AG04449 (cell line): ENCODE measurements at regions not wholly inside any gene's neighbourhood (a gene's known extent, or its start where the extent isn't known, plus 50 kb on each side); places are given as distances from the start of the nearest gene placed in this dataset.

Source experiments
- CTCF ChIA-PET: fragments of 350-600 bp; formaldehyde crosslinking; extraction: SDS; loops from one replicate; lab custom pipeline; 2021; ENCODE audit warnings: antibody characterized with exemption; lab: Yijun Ruan, JAX
- POLR2A ChIA-PET: fragments of 400-600, 350-600 bp; formaldehyde crosslinking; extraction: SDS; loops from one replicate; lab custom pipeline; 2020; ENCODE audit warnings: antibody characterized with exemption, inconsistent platforms; lab: Yijun Ruan, JAX
- DNase-seq: peaks from one replicate; pipeline ENCODE4 v3.0.0-alpha.2; 2010; ENCODE audit warnings: low read depth, low spot score
- H3K4me3 ChIP-seq: 2 replicates; pipeline ENCODE4 v1.5.1; 2011; ENCODE audit warnings: low read depth, mild to moderate bottlenecking, control low read depth, low read length
- TF ChIP-seq, protein P1 (sequence below): IDR thresholded peaks from one replicate; pipeline ENCODE4 v1.5.1; 2011; ENCODE audit warnings: mild to moderate bottlenecking, moderate library complexity, low read length, control low read depth, inconsistent platforms; ENCODE audit not compliant: insufficient read depth; ENCODE audit errors: missing control alignments

- DNase-seq = no peak
- TF ChIP-seq, protein P1, sequence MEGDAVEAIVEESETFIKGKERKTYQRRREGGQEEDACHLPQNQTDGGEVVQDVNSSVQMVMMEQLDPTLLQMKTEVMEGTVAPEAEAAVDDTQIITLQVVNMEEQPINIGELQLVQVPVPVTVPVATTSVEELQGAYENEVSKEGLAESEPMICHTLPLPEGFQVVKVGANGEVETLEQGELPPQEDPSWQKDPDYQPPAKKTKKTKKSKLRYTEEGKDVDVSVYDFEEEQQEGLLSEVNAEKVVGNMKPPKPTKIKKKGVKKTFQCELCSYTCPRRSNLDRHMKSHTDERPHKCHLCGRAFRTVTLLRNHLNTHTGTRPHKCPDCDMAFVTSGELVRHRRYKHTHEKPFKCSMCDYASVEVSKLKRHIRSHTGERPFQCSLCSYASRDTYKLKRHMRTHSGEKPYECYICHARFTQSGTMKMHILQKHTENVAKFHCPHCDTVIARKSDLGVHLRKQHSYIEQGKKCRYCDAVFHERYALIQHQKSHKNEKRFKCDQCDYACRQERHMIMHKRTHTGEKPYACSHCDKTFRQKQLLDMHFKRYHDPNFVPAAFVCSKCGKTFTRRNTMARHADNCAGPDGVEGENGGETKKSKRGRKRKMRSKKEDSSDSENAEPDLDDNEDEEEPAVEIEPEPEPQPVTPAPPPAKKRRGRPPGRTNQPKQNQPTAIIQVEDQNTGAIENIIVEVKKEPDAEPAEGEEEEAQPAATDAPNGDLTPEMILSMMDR = no peak
- CTCF ChIA-PET = no interaction called here
- POLR2A ChIA-PET = no interaction called here
- no peak overlapping the region for H3K4me3 ChIP-seq
Observed at GRCh38 chr18:26700728-26701127, 152.4 kb upstream of the KCTD1 start.

DNA sequence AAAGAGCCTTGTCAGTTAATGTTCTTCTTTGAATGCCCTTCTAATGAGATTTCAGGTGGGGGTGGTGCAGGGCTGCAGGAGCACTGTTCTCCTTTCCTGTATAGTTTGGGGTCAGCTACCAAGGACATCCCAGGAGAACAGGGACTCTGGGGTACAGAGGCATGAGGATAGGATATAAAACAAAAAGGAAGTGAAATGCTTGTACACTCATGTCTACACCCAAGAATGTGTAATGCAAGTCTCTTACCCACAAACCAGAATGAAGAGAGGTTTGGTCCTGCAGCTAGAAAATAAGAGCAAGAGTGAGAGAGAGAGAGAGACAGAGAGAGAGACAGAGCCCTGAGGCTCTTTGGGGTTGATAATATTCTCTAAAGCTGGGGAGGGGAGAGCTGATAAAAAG, 151.8 kb upstream of the KCTD1 start:
- TF ChIP-seq, protein P1 = no peak
- DNase-seq = no peak
- CTCF ChIA-PET = no interaction called here
- POLR2A ChIA-PET = no interaction called here
- H3K4me3 ChIP-seq = no peak overlapping the region

DNA sequence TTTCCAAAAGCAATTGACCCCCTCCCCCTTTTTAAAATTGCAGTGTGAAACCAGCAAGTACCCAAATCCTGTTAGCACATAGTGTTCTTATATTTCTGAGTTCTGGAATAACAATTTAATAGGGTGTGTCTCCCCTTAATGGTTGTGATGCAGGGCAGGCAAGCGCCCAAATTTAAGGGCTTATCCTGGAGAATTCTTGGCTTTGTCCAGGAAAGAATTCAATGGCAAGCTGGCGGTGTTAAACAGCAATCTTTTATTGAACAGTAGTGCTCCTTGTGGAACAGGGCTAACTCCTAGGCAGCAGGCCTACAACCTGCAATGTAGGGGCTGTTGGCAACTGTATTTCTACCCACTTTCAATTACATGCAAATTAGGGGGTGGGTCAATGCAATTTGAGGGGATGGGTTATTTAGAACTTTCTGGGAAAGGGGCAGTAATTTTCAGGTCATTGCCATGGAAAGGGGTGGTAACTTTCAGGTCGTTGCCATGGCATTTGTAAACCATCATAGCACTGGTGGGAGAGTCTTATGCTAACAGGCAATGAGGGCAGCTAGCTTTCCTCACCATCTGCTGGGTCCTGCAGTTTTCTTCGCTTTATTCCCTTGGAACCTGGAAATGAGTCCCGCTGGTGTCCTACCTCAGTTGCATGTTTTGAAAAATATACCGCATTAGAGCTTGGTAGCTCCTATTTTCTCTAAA, 149.0 kb upstream of the KCTD1 start:
- TF ChIP-seq, protein P1 = no peak
- ChIA-PET CTCF (interaction anchor here (1.6 kb wide), 1 partner anchor 20 kb away, joined by 4 read pairs; no protein-coding TSS in a partner anchor), POLR2A (no interaction called here)

DNA sequence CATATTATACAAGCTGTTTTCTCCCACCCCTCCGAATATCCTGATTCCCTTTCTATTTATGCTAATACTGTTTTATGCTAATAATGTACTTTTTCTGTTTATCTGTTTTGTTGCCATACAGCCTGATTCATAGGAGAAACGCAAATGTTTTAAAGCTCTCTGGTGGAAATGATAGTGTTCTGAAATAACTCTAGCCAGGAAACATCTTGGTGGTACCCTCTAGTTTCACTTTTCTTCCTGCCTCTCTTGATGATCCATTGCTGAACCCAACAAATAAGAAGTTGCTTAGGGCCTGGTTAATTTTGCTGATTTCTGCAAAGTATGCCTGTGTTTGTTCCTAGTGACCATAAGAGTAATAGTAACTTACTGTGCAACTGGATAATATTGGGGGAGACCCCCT, 148.4 kb upstream of the KCTD1 start:
- DNase-seq = no peak
- ChIA-PET CTCF (interaction anchor here (1.6 kb wide), 1 partner anchor 21 kb away, joined by 4 read pairs; no protein-coding TSS in a partner anchor), POLR2A (no interaction called here)
- no peak overlapping the region for H3K4me3 ChIP-seq
- TF ChIP-seq, protein P1 = no peak

More for the DNA sequence above, 149.0 kb upstream of the KCTD1 start:
- no peak for DNase-seq
- H3K4me3 ChIP-seq = no peak overlapping the region

GRCh38 chr18:26696308-26696707, 148.0 kb upstream of the KCTD1 start:
- ChIA-PET POLR2A (no interaction called here), CTCF (no interaction called here)
- TF ChIP-seq, protein P1 = no peak
- DNase-seq = no peak
- no peak overlapping the region for H3K4me3 ChIP-seq

DNA sequence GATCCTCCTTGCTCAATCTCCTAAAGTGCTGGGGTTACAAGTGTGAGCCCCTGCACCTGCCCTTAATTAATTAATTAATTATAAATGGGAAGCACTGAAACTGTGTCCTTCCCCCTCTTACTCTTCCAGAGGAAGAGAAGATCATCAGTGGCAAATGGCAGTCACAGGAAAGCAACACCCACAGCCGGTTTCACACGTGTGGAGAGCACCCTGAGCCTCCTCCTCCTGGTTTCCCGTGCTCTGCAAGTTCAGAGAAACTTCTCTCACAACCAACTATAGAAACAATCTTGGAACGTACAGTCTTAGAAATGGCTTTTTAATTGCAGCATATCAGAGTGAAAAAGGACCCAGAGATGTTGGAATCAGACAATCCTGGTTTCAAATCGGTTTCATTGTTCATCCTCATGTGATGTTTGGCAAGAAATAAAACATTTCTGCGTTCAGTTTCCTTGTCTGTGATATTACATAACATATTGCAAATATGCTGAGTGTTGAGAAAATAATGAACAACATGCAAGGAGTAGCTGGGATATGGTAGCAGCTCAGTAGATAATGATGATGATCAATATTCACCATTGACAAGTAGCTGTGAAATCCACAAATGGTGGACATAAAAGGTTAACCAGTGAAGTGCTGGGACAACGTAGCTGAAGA, 141.0 kb upstream of the KCTD1 start:
- DNase-seq = no peak
- CTCF ChIA-PET = no interaction called here
- no peak overlapping the region for H3K4me3 ChIP-seq
- TF ChIP-seq, protein P1 = no peak
- POLR2A ChIA-PET = no interaction called here
